ENCODE measurements at regions not wholly inside any gene's neighbourhood (a gene's known extent, or its start where the extent isn't known, plus 50 kb on each side); places are given as distances from the start of the nearest gene placed in this dataset.
A peak's percentile ranks its signal among the peaks of the same experiment; 100 is the strongest.
"Not testable (repeated sequence)": the region's sequence is repeated elsewhere in the genome, so short reads cannot be mapped to it uniquely, and the experiment has no call there.

DNA sequence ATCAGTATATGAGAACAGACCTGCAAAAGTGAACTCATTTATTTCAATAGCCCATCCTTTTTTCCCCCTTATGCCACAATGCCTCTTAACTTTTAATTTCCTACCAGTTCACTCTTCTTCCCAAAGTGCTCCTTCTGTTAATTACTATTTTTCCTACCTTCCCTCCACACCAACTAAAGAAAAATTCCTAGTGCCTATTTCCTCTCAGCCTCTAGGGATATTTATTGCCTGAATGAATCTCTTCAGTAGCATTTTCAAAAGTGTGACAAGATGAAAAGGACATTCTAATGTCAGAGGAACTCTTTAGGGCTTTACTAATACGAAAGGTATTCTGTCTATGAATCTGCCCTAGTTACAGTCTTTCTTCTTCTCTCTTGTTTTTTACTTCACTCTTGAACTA lies 181.1 kb upstream of the SPRY1 start:
- DNase-seq (ENCODE audit: low read depth in 2 of 2): no peak

DNA sequence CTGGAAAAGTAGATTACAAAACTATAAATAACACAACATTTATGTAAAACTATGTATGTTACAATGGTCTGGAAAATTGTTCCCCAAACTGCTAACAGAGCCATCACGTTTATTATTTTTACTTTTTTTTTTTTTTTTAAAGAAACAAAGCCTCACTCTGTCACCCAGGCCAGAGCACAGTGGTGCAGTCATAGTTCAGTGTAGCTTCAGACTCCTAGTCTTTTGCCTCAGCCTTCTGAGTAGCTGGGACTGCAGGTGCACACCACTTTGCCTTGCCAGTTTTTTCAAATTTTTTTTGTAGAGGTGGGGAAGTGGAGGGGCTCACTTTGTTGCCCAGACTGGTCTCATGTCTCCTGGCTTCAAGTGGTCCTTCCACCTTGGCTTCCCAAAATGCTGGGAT lies 180.1 kb upstream of the SPRY1 start:
- DNase-seq (ENCODE audit: low read depth in 2 of 2): no peak

- DNase-seq (ENCODE audit: low read depth in 2 of 2): no peak
These were observed 179.6 kb upstream of the SPRY1 start for GRCh38 chr4:123216946-123217345.

- no peak for DNase-seq (ENCODE audit: low read depth in 2 of 2)
These were observed 178.9 kb upstream of the SPRY1 start for GRCh38 chr4:123217664-123218063.

GRCh38 chr4:123218981-123219380 lies 177.6 kb upstream of the SPRY1 start:
- DNase-seq (ENCODE audit: low read depth in 2 of 2): no peak

DNA sequence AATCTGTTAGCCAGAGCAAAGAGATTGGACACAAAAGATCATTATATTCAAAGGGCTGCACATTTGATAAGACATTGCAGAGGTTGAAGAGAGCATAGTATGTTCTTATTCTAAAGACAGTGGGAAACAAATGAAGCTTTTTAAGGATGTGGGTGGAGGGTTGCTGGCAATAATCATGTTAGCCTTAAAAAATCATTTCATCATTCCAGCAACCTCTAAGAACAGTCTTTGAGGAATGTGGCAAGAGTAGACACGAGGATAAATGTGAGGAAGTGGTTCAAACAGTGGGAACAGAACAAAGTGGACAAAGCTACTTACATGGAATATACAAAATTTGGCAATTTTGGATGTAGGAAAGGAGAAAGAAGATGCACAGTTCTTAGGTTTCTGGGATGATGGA lies 167.3 kb upstream of the SPRY1 start:
- DNase-seq (ENCODE audit: low read depth in 2 of 2): no peak

GRCh38 chr4:123230061-123230460 lies 166.5 kb upstream of the SPRY1 start:
- no peak for DNase-seq (ENCODE audit: low read depth in 2 of 2)

DNA sequence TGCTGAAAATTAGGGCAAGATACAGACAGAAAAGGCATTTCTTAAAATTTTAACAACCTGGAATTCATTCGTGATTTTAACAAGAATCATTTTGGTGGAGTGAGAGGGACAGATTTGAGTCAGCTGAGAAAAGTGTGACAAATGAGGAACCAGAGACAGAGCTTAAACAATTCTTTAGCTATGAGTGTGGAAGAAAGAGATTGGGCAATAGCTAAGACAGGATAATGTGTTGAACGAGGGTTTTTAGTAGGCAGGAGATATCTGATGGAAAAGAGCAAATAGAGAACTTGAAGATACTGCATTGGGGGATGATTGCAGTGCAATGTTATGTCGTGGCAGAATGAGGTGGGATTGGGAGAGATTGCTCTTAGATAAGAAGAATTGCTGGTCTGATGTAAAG lies 164.2 kb upstream of the SPRY1 start:
- DNase-seq (ENCODE audit: low read depth in 2 of 2): peak in 1 of 2 experiments; percentile 24

GRCh38 chr4:123233136-123233768 lies 163.3 kb upstream of the SPRY1 start:
- no peak for DNase-seq (ENCODE audit: low read depth in 2 of 2)

GRCh38 chr4:123234955-123235354 lies 161.6 kb upstream of the SPRY1 start:
- DNase-seq (ENCODE audit: low read depth in 2 of 2): peak; percentile 27 to 32

DNA sequence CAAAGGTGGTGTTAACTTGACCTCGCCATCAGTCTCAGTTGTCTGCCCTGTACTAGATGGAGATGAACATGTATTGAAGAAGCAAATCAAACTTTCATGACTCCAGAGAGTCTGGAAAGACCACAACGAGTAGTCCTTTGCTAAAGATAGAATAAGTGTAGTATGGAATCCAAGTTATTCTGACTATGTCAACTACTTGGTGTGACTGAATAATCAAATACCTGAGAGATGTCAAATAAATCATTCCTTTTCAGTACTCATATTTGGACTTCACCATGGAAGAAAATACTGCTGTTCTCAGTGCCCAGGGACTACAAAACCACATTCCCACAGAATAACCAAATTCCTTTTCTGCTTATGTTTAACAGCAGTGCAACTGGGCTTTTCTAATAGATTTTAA lies 161.2 kb upstream of the SPRY1 start:
- peak; percentile 67 to 68 for DNase-seq (ENCODE audit: low read depth in 2 of 2)

DNA sequence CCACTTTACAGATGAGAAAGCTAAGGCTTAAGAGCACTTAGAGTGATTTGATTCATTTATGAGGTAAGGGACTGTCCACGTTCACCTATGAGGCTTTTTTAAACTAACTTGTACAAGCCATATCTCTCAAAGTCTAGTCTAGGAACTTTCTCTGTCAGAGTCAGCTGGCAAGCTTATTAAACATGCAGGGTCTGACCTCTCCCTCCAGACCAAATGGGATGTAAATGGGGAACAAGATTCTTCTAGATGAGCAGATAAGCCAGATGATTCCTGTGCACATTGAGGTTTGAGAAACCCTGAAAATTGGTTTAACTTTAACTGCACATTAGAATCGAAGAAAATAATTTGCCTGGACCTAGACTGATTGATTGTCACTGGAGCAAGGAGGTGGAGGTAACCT lies 160.0 kb upstream of the SPRY1 start:
- DNase-seq (ENCODE audit: low read depth in 2 of 2): no peak

DNA sequence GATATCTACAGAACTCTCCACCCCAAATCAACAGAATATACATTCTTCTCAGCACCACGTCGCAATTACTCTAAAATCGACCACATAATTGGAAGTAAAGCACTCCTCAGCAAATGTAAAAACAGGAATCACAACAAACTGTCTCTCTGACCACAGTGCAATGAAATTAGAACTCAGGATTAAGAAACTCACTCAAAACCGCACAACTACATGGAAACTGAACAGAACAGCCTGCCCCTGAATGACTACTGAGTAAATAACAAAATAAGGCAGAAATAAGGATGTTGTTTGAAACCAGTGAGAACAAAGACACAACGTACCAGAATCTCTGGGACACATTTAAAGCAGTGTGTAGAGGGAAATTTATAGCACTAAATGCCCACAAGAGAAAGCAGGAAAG lies 156.3 kb upstream of the SPRY1 start:
- not testable (repeated sequence) for DNase-seq (ENCODE audit: low read depth in 2 of 2)

- not testable (repeated sequence) for DNase-seq (ENCODE audit: low read depth in 2 of 2)
These were observed 153.4 kb upstream of the SPRY1 start for GRCh38 chr4:123243220-123243619.

- no peak for DNase-seq (ENCODE audit: low read depth in 2 of 2)
These were observed 152.5 kb upstream of the SPRY1 start for GRCh38 chr4:123244137-123244536.

DNA sequence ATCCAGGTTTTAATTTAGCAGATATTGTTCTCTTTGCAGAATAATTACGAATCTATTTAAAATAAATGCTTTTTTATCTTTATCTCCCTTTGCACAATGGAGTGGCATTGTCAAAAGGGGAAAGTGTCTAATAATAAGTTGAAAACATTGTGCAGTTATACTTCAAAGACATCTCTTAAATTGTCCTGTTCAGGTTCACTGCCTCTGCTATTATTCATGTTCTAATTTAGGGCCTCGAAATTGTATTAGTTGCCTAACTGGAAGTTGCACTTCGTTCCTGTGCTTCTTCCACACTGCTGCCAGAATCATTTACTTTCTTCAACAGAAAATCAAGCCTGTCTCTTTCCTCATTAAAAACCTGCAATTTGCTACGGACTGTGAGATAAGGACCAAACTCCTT lies 150.5 kb upstream of the SPRY1 start:
- DNase-seq (ENCODE audit: low read depth in 2 of 2): no peak

- DNase-seq (ENCODE audit: low read depth in 2 of 2): peak; percentile 73
These were observed 148.4 kb upstream of the SPRY1 start for GRCh38 chr4:123248085-123248659.

GRCh38 chr4:123249821-123250220 lies 146.8 kb upstream of the SPRY1 start:
- no peak for DNase-seq (ENCODE audit: low read depth in 2 of 2)

- no peak for DNase-seq (ENCODE audit: low read depth in 2 of 2)
These were observed 145.8 kb upstream of the SPRY1 start for GRCh38 chr4:123250843-123251242.

DNA sequence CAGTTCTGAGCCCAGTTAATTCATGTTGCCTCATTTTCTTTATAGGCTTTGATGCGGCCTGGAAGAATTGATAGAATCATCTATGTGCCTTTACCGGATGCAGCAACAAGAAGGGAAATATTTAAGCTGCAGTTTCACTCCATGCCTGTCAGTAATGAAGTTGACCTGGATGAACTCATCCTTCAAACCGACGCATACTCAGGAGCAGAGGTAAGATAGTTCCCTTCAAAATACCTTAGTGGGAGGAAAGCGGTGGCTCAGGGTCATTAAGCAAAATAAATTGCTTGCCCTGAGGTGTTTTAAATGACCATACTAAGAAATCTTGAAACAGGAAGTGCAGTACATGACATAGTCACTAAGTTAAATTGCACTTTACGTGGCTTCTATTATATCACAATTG lies 140.6 kb upstream of the SPRY1 start:
- DNase-seq (ENCODE audit: low read depth in 2 of 2): no peak

GRCh38 chr4:123256901-123257300 lies 139.7 kb upstream of the SPRY1 start:
- no peak for DNase-seq (ENCODE audit: low read depth in 2 of 2)

GRCh38 chr4:123257591-123257990 lies 139.0 kb upstream of the SPRY1 start:
- DNase-seq (ENCODE audit: low read depth in 2 of 2): no peak

GRCh38 chr4:123259676-123260646 lies 136.6 kb upstream of the SPRY1 start:
- no peak for DNase-seq (ENCODE audit: low read depth in 2 of 2)
